ENCODE measurements at regions not wholly inside any gene's neighbourhood (a gene's known extent, or its start where the extent isn't known, plus 50 kb on each side); places are given as distances from the start of the nearest gene placed in this dataset.

GRCh38 chr12:28938581-28939235, 210.4 kb upstream of the FAR2 start:
- DNase-seq (ENCODE audit: insufficient read length, low spot score) (no peak), FAIRE-seq (no peak)

GRCh38 chr12:28939427-28939826, 209.7 kb upstream of the FAR2 start:
- no peak for TF ChIP-seq CTCF (IDR thresholded peaks at IDR 0.05; ENCODE audit: insufficient read depth, missing control alignments)
- no peak for DNase-seq (ENCODE audit: insufficient read length, low spot score)
- no peak for FAIRE-seq

More at GRCh38 chr12:28938581-28939235, 210.4 kb upstream of the FAR2 start:
- TF ChIP-seq CTCF (IDR thresholded peaks at IDR 0.05; ENCODE audit: insufficient read depth, missing control alignments) = no peak

GRCh38 chr12:28941248-28941647, 207.8 kb upstream of the FAR2 start:
- TF ChIP-seq CTCF (IDR thresholded peaks at IDR 0.05; ENCODE audit: insufficient read depth, missing control alignments) = no peak
- no peak for FAIRE-seq
- no peak for DNase-seq (ENCODE audit: insufficient read length, low spot score)

GRCh38 chr12:28946361-28946760, 202.7 kb upstream of the FAR2 start:
- FAIRE-seq (no peak), DNase-seq (ENCODE audit: insufficient read length, low spot score) (no peak)
- TF ChIP-seq CTCF (IDR thresholded peaks at IDR 0.05; ENCODE audit: insufficient read depth, missing control alignments) = no peak

- DNase-seq (ENCODE audit: insufficient read length, low spot score) (no peak), FAIRE-seq (no peak)
- TF ChIP-seq CTCF (IDR thresholded peaks at IDR 0.05; ENCODE audit: insufficient read depth, missing control alignments) = no peak
Observed at GRCh38 chr12:28948685-28949084, 200.4 kb upstream of the FAR2 start.

GRCh38 chr12:28949184-28949583, 199.9 kb upstream of the FAR2 start:
- TF ChIP-seq CTCF (IDR thresholded peaks at IDR 0.05; ENCODE audit: insufficient read depth, missing control alignments) = no peak
- FAIRE-seq (no peak), DNase-seq (ENCODE audit: insufficient read length, low spot score) (no peak)

- FAIRE-seq (no peak), DNase-seq (ENCODE audit: insufficient read length, low spot score) (no peak)
- TF ChIP-seq CTCF (IDR thresholded peaks at IDR 0.05; ENCODE audit: insufficient read depth, missing control alignments) = no peak
Observed at GRCh38 chr12:28950049-28950448, 199.0 kb upstream of the FAR2 start.
